GM18858 (cell line): ENCODE measurements at regions not wholly inside any gene's neighbourhood (a gene's known extent, or its start where the extent isn't known, plus 50 kb on each side); places are given as distances from the start of the nearest gene placed in this dataset.
"Not testable (repeated sequence)": the region's sequence is repeated elsewhere in the genome, so short reads cannot be mapped to it uniquely, and the experiment has no call there.

ENCODE experiments used
- ATAC-seq: cut with Tn5 transposase; IDR thresholded peaks from one replicate; pipeline ENCODE4 v1.9.1; 2021; ENCODE audit not compliant: unreplicated experiment

- ATAC-seq = no peak
Observed at GRCh38 chr6:9361749-9362148, 926.4 kb upstream of the SLC35B3 start.

GRCh38 chr6:9360881-9361280 lies 925.5 kb upstream of the SLC35B3 start:
- no peak for ATAC-seq

GRCh38 chr6:9347608-9348007 lies 912.3 kb upstream of the SLC35B3 start:
- ATAC-seq = no peak

- ATAC-seq = no peak
Observed at GRCh38 chr6:9346923-9347322, 911.6 kb upstream of the SLC35B3 start.

GRCh38 chr6:9335431-9335830 lies 900.1 kb upstream of the SLC35B3 start:
- ATAC-seq = no peak

GRCh38 chr6:9334979-9335378 lies 899.6 kb upstream of the SLC35B3 start:
- no peak for ATAC-seq

- no peak for ATAC-seq
Observed at GRCh38 chr6:9332241-9332780, 897.0 kb upstream of the SLC35B3 start.

- no peak for ATAC-seq
Observed at GRCh38 chr6:9316831-9317230, 881.5 kb upstream of the SLC35B3 start.

- no peak for ATAC-seq
Observed at GRCh38 chr6:9315966-9316650, 880.8 kb upstream of the SLC35B3 start.

GRCh38 chr6:9308284-9308683 lies 872.9 kb upstream of the SLC35B3 start:
- no peak for ATAC-seq

GRCh38 chr6:9307786-9308185 lies 872.4 kb upstream of the SLC35B3 start:
- no peak for ATAC-seq

- no peak for ATAC-seq
Observed at GRCh38 chr6:9307187-9307586, 871.8 kb upstream of the SLC35B3 start.

- no peak for ATAC-seq
Observed at GRCh38 chr6:9295644-9296043, 860.3 kb upstream of the SLC35B3 start.

- ATAC-seq = no peak
Observed at GRCh38 chr6:9292975-9293374, 857.6 kb upstream of the SLC35B3 start.

GRCh38 chr6:9290342-9290741 lies 855.0 kb upstream of the SLC35B3 start:
- not testable (repeated sequence) for ATAC-seq

GRCh38 chr6:9272671-9273070 lies 837.3 kb upstream of the SLC35B3 start:
- ATAC-seq = no peak

GRCh38 chr6:9266741-9267140 lies 831.4 kb upstream of the SLC35B3 start:
- no peak for ATAC-seq

GRCh38 chr6:9257215-9257614 lies 821.9 kb upstream of the SLC35B3 start:
- no peak for ATAC-seq

- no peak for ATAC-seq
Observed at GRCh38 chr6:9254251-9254650, 818.9 kb upstream of the SLC35B3 start.

GRCh38 chr6:9252799-9253198 lies 817.5 kb upstream of the SLC35B3 start:
- no peak for ATAC-seq

- ATAC-seq = no peak
Observed at GRCh38 chr6:9250852-9251251, 815.5 kb upstream of the SLC35B3 start.

GRCh38 chr6:9248133-9248532 lies 812.8 kb upstream of the SLC35B3 start:
- ATAC-seq = no peak

- no peak for ATAC-seq
Observed at GRCh38 chr6:9240861-9241260, 805.5 kb upstream of the SLC35B3 start.
